Lower lobe of right lung (tissue), 2 donors: ENCODE measurements at regions not wholly inside any gene's neighbourhood (a gene's known extent, or its start where the extent isn't known, plus 50 kb on each side); places are given as distances from the start of the nearest gene placed in this dataset.
"Not testable (repeated sequence)": the region's sequence is repeated elsewhere in the genome, so short reads cannot be mapped to it uniquely, and the experiment has no call there.

Experiments
- ATAC-seq, 2 donors: fragments of 200-7000 bp; cut with Tn5 transposase; one replicate each; pipeline ENCODE4 v1.9.1; 2020 to 2022; ENCODE audit warnings: mild to moderate bottlenecking in 2 of 2, moderate library complexity in 2 of 2
- DNase-seq: peaks from one replicate; pipeline ENCODE4 v3.0.0-alpha.2; 2020
- H3K27ac ChIP-seq: fragments of 200-600 bp; one replicate; pipeline ENCODE4 v1.8.0; 2022
- H3K27me3 ChIP-seq: fragments of 200-600 bp; one replicate; pipeline ENCODE4 v1.8.0; 2022; ENCODE audit warnings: low read depth
- H3K36me3 ChIP-seq: fragments of 200-600 bp; one replicate; pipeline ENCODE4 v1.8.0; 2022; ENCODE audit warnings: mild to moderate bottlenecking
- H3K4me1 ChIP-seq: fragments of 200-600 bp; one replicate; pipeline ENCODE4 v1.8.0; 2022
- H3K4me3 ChIP-seq: fragments of 200-600 bp; one replicate; pipeline ENCODE4 v1.8.0; 2022; ENCODE audit warnings: mild to moderate bottlenecking
- H3K9me3 ChIP-seq: fragments of 200-600 bp; one replicate; pipeline ENCODE4 v1.8.0; 2022
- intact Hi-C: fragments of 100-400 bp; cut with DNase I; formaldehyde crosslinking; loops from one replicate; pipeline ENCODE4 v1.11.0; 2022
- TF ChIP-seq, protein P1 (sequence below): fragments of 200-600 bp; IDR thresholded peaks from one replicate; pipeline ENCODE4 v1.8.0; 2022; ENCODE audit warnings: antibody characterized with exemption, mild to moderate bottlenecking
- donor health status: DM: no; HTN: yes; CAD: no; lungs with severe emphysema.

GRCh38 chr2:64745562-64745961, 91.8 kb upstream of the SERTAD2 start:
- peaks cover 4% of the 10 kb centered on the region for H3K4me1 ChIP-seq
- H3K4me3 ChIP-seq = no peak overlapping the region
- no peak overlapping the region for H3K27ac ChIP-seq
- DNase-seq (no peak), ATAC-seq (no peak)
- no peaks in the 10 kb centered on the region for H3K9me3 ChIP-seq
- H3K27me3 ChIP-seq = no peaks in the 10 kb centered on the region
- H3K36me3 ChIP-seq = no peaks in the 10 kb centered on the region
- intact Hi-C loops = no loop called here
- TF ChIP-seq, protein P1, sequence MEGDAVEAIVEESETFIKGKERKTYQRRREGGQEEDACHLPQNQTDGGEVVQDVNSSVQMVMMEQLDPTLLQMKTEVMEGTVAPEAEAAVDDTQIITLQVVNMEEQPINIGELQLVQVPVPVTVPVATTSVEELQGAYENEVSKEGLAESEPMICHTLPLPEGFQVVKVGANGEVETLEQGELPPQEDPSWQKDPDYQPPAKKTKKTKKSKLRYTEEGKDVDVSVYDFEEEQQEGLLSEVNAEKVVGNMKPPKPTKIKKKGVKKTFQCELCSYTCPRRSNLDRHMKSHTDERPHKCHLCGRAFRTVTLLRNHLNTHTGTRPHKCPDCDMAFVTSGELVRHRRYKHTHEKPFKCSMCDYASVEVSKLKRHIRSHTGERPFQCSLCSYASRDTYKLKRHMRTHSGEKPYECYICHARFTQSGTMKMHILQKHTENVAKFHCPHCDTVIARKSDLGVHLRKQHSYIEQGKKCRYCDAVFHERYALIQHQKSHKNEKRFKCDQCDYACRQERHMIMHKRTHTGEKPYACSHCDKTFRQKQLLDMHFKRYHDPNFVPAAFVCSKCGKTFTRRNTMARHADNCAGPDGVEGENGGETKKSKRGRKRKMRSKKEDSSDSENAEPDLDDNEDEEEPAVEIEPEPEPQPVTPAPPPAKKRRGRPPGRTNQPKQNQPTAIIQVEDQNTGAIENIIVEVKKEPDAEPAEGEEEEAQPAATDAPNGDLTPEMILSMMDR = no peak

DNA sequence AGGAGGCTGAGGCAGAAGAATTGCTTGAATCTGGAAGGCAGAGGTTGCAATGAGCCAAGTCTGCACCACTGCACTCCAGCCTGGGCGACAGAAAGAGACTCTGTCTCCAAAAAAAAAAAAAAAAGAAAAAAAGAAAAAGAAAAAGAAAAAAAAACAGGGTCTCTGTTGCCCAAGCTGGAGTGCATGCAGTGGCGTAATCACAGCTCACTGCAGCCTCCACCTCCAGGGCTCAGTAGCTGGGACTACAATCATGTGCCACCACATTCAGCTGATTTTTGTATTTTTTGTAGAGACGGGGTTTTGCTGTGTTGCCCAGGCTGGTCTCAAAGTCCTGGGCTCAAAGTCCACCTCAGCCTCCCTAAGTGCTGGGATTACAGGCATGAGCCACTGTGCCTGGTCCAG, 94.0 kb upstream of the SERTAD2 start:
- intact Hi-C loops, DNase-seq, ATAC-seq, H3K9me3 ChIP-seq, H3K4me3 ChIP-seq, H3K27ac ChIP-seq, H3K36me3 ChIP-seq, H3K27me3 ChIP-seq: not testable (repeated sequence)
- peaks cover 10% of the 10 kb centered on the region for H3K4me1 ChIP-seq

- no peaks in the 10 kb centered on the region for H3K27me3 ChIP-seq
- no peak overlapping the region for H3K4me3 ChIP-seq
- DNase-seq (no peak), ATAC-seq (no peak)
- H3K36me3 ChIP-seq = no peaks in the 10 kb centered on the region
- H3K9me3 ChIP-seq = no peaks in the 10 kb centered on the region
- H3K27ac ChIP-seq = no peak overlapping the region
- TF ChIP-seq, protein P1 = no peak
- H3K4me1 ChIP-seq = peaks cover 10% of the 10 kb centered on the region
- intact Hi-C loops = no loop called here
These were observed 94.4 kb upstream of the SERTAD2 start for GRCh38 chr2:64748147-64748546.

DNA sequence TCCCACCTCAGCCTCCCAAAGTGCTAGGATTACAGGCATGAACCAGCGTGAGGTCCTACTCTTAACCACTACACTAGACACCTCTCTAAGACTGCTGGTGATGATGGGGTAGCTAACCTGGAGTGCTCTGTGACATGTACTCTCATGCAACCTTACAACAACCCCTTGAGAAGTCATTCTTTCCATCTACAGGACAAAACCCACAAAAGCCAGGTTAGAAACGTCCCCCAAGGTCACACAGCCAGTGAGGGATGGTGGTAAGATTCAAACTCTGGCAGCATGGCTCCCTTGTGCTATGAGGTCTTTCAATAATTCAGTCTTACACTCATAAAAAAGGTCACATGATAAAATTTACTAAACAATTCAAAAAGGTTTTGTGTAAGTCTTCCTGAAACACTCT, 94.8 kb upstream of the SERTAD2 start:
- Histone ChIP-seq H3K4me1 (peaks cover 10% of the 10 kb centered on the region), H3K9me3 (no peaks in the 10 kb centered on the region), H3K27me3 (no peaks in the 10 kb centered on the region), H3K36me3 (no peaks in the 10 kb centered on the region), H3K4me3 (peak overlapping the region; percentile 70), H3K27ac (peak overlapping the region; percentile 95)
- TF ChIP-seq, protein P1 = no peak
- intact Hi-C loops = no loop called here
- DNase-seq = no peak
- no peak for ATAC-seq

DNA sequence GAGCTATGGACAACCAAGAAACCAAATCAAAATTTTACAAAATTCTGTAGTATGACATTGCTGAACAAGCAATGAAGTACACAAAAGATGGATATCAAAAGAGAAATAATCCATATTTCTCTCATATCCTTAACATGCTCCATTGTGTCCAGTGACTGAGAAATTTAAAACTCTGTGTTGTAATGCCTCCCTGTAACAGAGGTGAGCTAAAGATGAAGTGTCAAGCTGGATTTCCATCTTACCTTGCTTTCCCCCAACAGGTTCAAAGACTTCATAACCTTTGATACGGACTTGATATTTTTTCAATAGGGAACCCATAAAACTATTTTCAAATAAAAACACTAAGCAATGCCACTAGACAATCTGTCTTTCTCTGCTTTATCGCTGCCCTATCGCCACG, 95.7 kb upstream of the SERTAD2 start:
- Histone ChIP-seq H3K4me1 (peaks cover 10% of the 10 kb centered on the region), H3K27me3 (no peaks in the 10 kb centered on the region), H3K36me3 (no peaks in the 10 kb centered on the region), H3K27ac (peak overlapping the region; percentile 95), H3K9me3 (no peaks in the 10 kb centered on the region), H3K4me3 (peak overlapping the region; percentile 70)
- intact Hi-C loops = no loop called here
- TF ChIP-seq, protein P1 = no peak
- ATAC-seq (no peak), DNase-seq (no peak)

DNA sequence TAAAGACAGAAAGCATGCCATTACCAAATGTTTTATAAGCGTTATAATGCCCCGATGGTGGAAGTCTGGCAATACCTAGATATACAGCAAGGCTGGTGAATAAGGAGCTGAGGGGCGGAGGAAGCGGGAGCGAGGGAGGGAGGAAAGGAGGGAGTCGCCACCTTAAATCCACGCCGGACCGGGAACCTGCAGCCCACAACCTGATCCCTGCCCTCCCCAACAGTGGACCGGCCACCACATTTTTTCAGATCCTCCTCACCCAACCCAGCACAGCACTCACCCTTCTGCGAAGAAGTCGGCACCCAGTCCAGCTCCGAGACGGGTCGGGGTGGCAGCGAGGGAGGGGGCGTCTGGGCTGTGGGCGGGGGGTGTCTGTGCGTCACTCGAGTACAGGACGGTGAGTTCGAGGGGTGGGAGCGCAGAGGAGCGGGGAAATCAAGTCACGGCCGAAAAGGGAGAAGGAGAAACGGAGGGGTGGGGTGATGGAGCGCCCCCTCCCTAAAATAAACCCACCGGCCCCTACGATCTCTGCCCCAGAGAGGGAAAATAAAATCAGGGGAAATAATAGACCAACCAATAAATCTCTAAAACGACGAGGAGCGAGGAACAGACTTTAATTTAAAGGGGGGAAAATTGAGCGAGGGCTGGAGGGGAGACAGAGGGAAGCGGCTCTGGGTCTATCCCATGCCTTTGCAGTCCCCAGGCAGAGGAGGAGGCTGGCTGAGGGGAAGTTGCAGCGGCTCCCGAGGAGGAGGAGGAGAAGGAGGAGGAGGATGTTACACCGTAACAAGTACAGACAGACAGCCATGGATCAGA, 96.5 kb upstream of the SERTAD2 start:
- Histone ChIP-seq H3K9me3 (no peaks in the 10 kb centered on the region), H3K4me1 (peaks cover 10% of the 10 kb centered on the region), H3K4me3 (peak overlapping the region; percentile 70), H3K27ac (peak overlapping the region; percentile 95), H3K36me3 (no peaks in the 10 kb centered on the region), H3K27me3 (no peaks in the 10 kb centered on the region)
- peak; percentile 68 for DNase-seq
- peak; percentile 0 to 36 for ATAC-seq
- intact Hi-C loops = no loop called here
- TF ChIP-seq, protein P1 = no peak
